ENCODE measurements at regions not wholly inside any gene's neighbourhood (a gene's known extent, or its start where the extent isn't known, plus 50 kb on each side); places are given as distances from the start of the nearest gene placed in this dataset.

DNA sequence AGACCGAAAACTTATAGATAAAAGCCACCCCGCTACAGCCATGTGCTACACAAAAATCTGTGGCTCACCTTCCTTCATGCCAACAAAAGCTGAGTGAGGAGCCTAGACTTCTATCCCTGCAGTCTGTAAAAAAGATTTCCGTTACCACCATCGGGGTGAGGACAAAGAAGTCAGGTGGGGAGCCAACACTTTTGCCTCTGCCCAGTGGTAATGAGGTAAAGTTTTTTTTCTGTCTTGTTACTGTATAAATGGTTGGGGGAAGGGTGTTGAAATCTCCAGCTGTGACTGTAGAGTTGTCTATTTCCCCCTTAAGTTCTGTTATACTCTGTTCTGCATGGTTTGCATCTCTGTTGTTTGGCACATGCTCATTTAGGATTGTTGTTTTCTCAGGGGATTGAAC, 707.8 kb downstream of the FLRT2 start:
- TF ChIP-seq, protein P1, sequence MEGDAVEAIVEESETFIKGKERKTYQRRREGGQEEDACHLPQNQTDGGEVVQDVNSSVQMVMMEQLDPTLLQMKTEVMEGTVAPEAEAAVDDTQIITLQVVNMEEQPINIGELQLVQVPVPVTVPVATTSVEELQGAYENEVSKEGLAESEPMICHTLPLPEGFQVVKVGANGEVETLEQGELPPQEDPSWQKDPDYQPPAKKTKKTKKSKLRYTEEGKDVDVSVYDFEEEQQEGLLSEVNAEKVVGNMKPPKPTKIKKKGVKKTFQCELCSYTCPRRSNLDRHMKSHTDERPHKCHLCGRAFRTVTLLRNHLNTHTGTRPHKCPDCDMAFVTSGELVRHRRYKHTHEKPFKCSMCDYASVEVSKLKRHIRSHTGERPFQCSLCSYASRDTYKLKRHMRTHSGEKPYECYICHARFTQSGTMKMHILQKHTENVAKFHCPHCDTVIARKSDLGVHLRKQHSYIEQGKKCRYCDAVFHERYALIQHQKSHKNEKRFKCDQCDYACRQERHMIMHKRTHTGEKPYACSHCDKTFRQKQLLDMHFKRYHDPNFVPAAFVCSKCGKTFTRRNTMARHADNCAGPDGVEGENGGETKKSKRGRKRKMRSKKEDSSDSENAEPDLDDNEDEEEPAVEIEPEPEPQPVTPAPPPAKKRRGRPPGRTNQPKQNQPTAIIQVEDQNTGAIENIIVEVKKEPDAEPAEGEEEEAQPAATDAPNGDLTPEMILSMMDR (IDR thresholded peaks at IDR 0.05; ENCODE audit: low read length): no peak
- TF ChIP-seq EZH2phosphoT487 (IDR thresholded peaks at IDR 0.05; ENCODE audit: low read length): no peak
